ENCODE measurements at regions not wholly inside any gene's neighbourhood (a gene's known extent, or its start where the extent isn't known, plus 50 kb on each side); places are given as distances from the start of the nearest gene placed in this dataset.

DNA sequence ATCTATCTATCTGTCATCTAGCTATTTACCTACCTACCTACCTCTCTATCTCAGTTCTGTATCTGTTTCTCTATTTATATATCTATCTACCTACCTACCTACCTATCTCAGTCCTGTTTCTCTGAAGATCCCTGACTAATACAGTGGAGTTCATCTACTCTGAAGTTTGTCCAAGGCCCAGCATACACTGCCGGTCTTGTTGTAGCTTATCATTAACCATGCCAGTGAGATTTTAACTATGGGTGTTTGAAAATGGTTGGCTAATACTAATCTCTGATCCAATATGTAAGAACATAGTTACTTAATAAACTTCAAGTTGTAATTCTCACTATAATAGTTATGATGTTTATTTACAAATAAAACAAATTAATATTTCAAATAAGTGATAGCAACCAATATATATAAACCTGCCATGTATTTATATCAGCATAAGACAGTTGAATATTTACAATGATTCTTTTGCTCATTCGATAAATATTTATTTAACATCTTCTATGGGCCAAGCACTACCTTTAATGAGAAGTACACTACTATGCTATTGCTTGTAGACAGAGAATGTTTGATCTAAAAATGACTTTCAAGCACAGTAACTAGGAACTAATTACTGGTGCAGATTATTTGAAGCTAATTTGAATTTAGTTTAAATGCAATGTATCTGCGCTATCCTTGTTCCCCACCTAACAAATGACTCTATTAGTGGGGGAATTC lies 242.1 kb downstream of the KLF5 start:
- Histone ChIP-seq H3K79me1 (ENCODE audit: low read depth in 1 of 2, low read length in 2 of 2) (no peaks in the 10 kb centered on the region), H4K5ac (ENCODE audit: low read depth, low read length) (no peak overlapping the region), H3K9me1 (ENCODE audit: insufficient read depth, low read length) (no peaks in the 10 kb centered on the region; the same call in 1 of the 2 replicates), H3K18ac (ENCODE audit: low read depth, low read length) (no peak overlapping the region), H2AK9ac (replicated peaks; ENCODE audit: low read depth, low read length, poor library complexity) (no peak overlapping the region), H3K4me3 (ENCODE audit: insufficient read depth, low read depth, low read length) (no peak overlapping the region), H4K91ac (ENCODE audit: insufficient read depth, low read depth, low read length) (no peak overlapping the region), H3K4ac (ENCODE audit: low read depth, low read length) (no peak overlapping the region), H3K27ac (ENCODE audit: insufficient read depth, low read length) (no peak overlapping the region), H4K8ac (ENCODE audit: low read depth in 2 of 2, low read length in 2 of 2) (no peak overlapping the region), H3K23ac (ENCODE audit: low read depth, low read length) (no peak overlapping the region), H3K14ac (replicated peaks; ENCODE audit: low read depth, low read length) (no peak overlapping the region), H2AK5ac (ENCODE audit: low read depth, low read length) (no peak overlapping the region), H2BK120ac (ENCODE audit: low read depth, low read length) (no peak overlapping the region), H3K4me2 (ENCODE audit: low read depth, low read length) (no peak overlapping the region), H4K20me1 (ENCODE audit: insufficient read depth, low read length) (no peaks in the 10 kb centered on the region), H3K36me3 (ENCODE audit: control insufficient read depth, insufficient read depth, low read length) (no peaks in the 10 kb centered on the region), H3K9ac (ENCODE audit: low read depth, low read length) (no peak overlapping the region), H3K27me3 (ENCODE audit: control insufficient read depth, insufficient read depth, low read length) (0 out of 2 replicates have a peak, but pooled peaks cover 1% of the 10 kb centered on the region), H3K9me3 (ENCODE audit: control insufficient read depth, insufficient read depth, low read length) (no peaks in the 10 kb centered on the region), H3K56ac (ENCODE audit: extremely low read depth, insufficient read depth, low read length) (no peak overlapping the region), H3K4me1 (ENCODE audit: control insufficient read depth, insufficient read depth, low read length) (no peaks in the 10 kb centered on the region), H2BK15ac (ENCODE audit: low read depth, low read length) (no peak overlapping the region), H2BK20ac (ENCODE audit: low read depth, low read length) (no peak overlapping the region), H2AFZ (replicated peaks; ENCODE audit: low read length, poor library complexity) (no peak overlapping the region), H2BK5ac (ENCODE audit: low read depth, low read length, poor library complexity, severe bottlenecking) (no peak overlapping the region)
- WGBS, 2 experiments (ENCODE audit: extremely low coverage in 2 of 2, insufficient read length in 1 of 2), result no CpG with 5 or more reads among the region's 3 CpGs
- dilution Hi-C loops (cut with HindIII; ENCODE audit: low sequenced_read_pairs, unreplicated experiment), result no loop called here
- DNase-seq (no peak), ATAC-seq (ENCODE audit: low read depth) (no peak)
- intact Hi-C loops (cut with micrococcal nuclease), result no loop called here
- CTCF ChIA-PET, result no interaction called here
- BruUV-seq (replicated peaks), result no TSS peak
- TF ChIP-seq, protein P1, sequence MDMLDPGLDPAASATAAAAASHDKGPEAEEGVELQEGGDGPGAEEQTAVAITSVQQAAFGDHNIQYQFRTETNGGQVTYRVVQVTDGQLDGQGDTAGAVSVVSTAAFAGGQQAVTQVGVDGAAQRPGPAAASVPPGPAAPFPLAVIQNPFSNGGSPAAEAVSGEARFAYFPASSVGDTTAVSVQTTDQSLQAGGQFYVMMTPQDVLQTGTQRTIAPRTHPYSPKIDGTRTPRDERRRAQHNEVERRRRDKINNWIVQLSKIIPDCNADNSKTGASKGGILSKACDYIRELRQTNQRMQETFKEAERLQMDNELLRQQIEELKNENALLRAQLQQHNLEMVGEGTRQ (IDR thresholded peaks at IDR 0.05; ENCODE audit: low read depth, low read length), result no peak
- TF ChIP-seq MXI1 (IDR thresholded peaks at IDR 0.05; ENCODE audit: borderline replicate concordance, low read depth, low read length) (no peak), SMC3 (IDR thresholded peaks at IDR 0.05; ENCODE audit: low read depth, low read length) (no peak), CHD1 (IDR thresholded peaks at IDR 0.05; ENCODE audit: low read depth, low read length) (no peak), RFX5 (IDR thresholded peaks at IDR 0.05; ENCODE audit: low read depth, low read length) (no peak), MAFK (IDR thresholded peaks at IDR 0.05; ENCODE audit: low read depth, low read length) (no peak), CEBPB (IDR thresholded peaks at IDR 0.05; ENCODE audit: low read depth, low read length) (no peak), RCOR1 (IDR thresholded peaks at IDR 0.05; ENCODE audit: insufficient replicate concordance, low read length) (no peak)
- in situ Hi-C loops (cut with MboI; ENCODE audit: low sequenced_read_pairs), result no loop called here
- POLR2A ChIA-PET (ENCODE audit: unreplicated experiment), result no interaction called here
